A549 (cell line): ENCODE measurements at regions not wholly inside any gene's neighbourhood (a gene's known extent, or its start where the extent isn't known, plus 50 kb on each side); places are given as distances from the start of the nearest gene placed in this dataset.

Source experiments
- ATAC-seq, 2 experiments: fragments of 200-7000 bp in 1 of 2; fragments of >200 bp in 1 of 2; cut with Nextera tagmentation in 1 of 2; cut with Tn5 transposase in 1 of 2; 3 replicates each; pipeline versions ENCODE4 v1.8.0 to v1.9.1; 2018 to 2020; ENCODE audit warnings: mild to moderate bottlenecking in 1 of 2, moderate library complexity in 1 of 2
- CTCF ChIA-PET: fragments of 300-600 bp; sonication (Branson Sonifier 250); formaldehyde crosslinking; extraction: SDS; loops from one replicate; lab custom pipeline; 2021; ENCODE audit warnings: antibody characterized with exemption, inconsistent platforms; lab: Yijun Ruan, JAX
- POLR2A ChIA-PET: fragments of 350-600 bp; formaldehyde crosslinking; extraction: SDS; loops from one replicate; lab custom pipeline; 2021; ENCODE audit warnings: antibody characterized with exemption, inconsistent platforms; lab: Yijun Ruan, JAX
- DNase-seq, 2 experiments: peaks; one replicate each; pipeline versions ENCODE4 v3.0.0 to v3.0.0-alpha.2; 2011 to 2016; ENCODE audit warnings: low read depth in 1 of 2, low spot score in 1 of 2
- FAIRE-seq: peaks from 2 replicates; lab custom pipeline; 2011; peaks lifted over from hg19 to GRCh38; lab: Jason Lieb, UNC
- H3K27ac ChIP-seq, 2 experiments: fragments of >200 bp; sonication (Bioruptor Twin); formaldehyde crosslinking; 3 replicates each; pipeline ENCODE4 v1.5.1; 2016 to 2017
- H3K4me1 ChIP-seq: fragments of >200 bp; sonication (Bioruptor Twin); formaldehyde crosslinking; 3 replicates; pipeline ENCODE4 v1.6.1; 2016
- H3K4me2 ChIP-seq: fragments of >200 bp; sonication (Bioruptor Twin); formaldehyde crosslinking; 3 replicates; pipeline ENCODE4 v1.6.1; 2016
- H3K4me3 ChIP-seq: fragments of >200 bp; sonication (Bioruptor Twin); formaldehyde crosslinking; 3 replicates; pipeline ENCODE4 v1.5.1; 2016
- H3K9me3 ChIP-seq: fragments of >200 bp; sonication (Bioruptor Twin); formaldehyde crosslinking; 3 replicates; pipeline ENCODE4 v1.6.1; 2016
- ATOH8 ChIP-seq: fragments of 250-450 bp; sonication (Bioruptor Pico); IDR thresholded peaks from 2 replicates; pipeline ENCODE4 v1.5.0; 2020; ENCODE audit warnings: low read depth, mild to moderate bottlenecking, moderate library complexity
- BHLHE40 ChIP-seq: IDR thresholded peaks from 2 replicates; pipeline ENCODE4 v1.6.1; 2012; ENCODE audit warnings: low read depth, low read length, inconsistent platforms
- CBX8 ChIP-seq: fragments of 200-600 bp; sonication (generic); IDR thresholded peaks from 2 replicates; pipeline ENCODE4 v1.6.1; 2016
- CTCF ChIP-seq: fragments of >200 bp; sonication (Bioruptor Twin); formaldehyde crosslinking; IDR thresholded peaks from 3 replicates; pipeline ENCODE4 v1.5.1; 2016
- E2F6 ChIP-seq: IDR thresholded peaks from 2 replicates; pipeline ENCODE4 v1.6.1; 2012; ENCODE audit warnings: low read depth, borderline replicate concordance
- EHMT2 ChIP-seq: fragments of 200-600 bp; sonication (generic); IDR thresholded peaks from 2 replicates; pipeline ENCODE4 v1.6.1; 2016; ENCODE audit warnings: antibody characterized with exemption, low read depth, mild to moderate bottlenecking, moderate library complexity
- EP300 ChIP-seq, 2 experiments: fragments of >200 bp; sonication (Bioruptor Twin); formaldehyde crosslinking; IDR thresholded peaks; 2 replicates in 1 of 2; 3 replicates in 1 of 2; pipeline ENCODE4 v1.6.1; 2016 to 2017
- HDAC2 ChIP-seq: fragments of 200-600 bp; sonication (generic); IDR thresholded peaks from 2 replicates; pipeline ENCODE4 v1.6.1; 2016
- HOXA7 ChIP-seq: fragments of 250-450 bp; sonication (Bioruptor Pico); IDR thresholded peaks from 2 replicates; pipeline ENCODE4 v1.5.0; 2020; ENCODE audit warnings: mild to moderate bottlenecking, moderate library complexity
- HOXB13 ChIP-seq: fragments of 250-450 bp; sonication (Bioruptor Pico); IDR thresholded peaks from 2 replicates; pipeline ENCODE4 v1.5.0; 2020; ENCODE audit warnings: low read depth, mild to moderate bottlenecking, moderate library complexity
- KDM1A ChIP-seq: fragments of 200-600 bp; sonication (generic); IDR thresholded peaks from 2 replicates; pipeline ENCODE4 v1.6.1; 2016; ENCODE audit warnings: low read depth, mild to moderate bottlenecking
- MAFK ChIP-seq: fragments of 450-650 bp; IDR thresholded peaks from 2 replicates; pipeline ENCODE4 v1.6.1; 2014; ENCODE audit not compliant: partially characterized antibody
- MAX ChIP-seq: IDR thresholded peaks from 2 replicates; pipeline ENCODE4 v1.6.1; 2012
- NFE2L2 ChIP-seq: fragments of 150-350 bp; conservative IDR thresholded peaks from 2 replicates; pipeline ENCODE4 v1.6.1; 2014; ENCODE audit warnings: low read length
- NR3C1 ChIP-seq: fragments of >200 bp; sonication (Bioruptor Twin); formaldehyde crosslinking; IDR thresholded peaks from 3 replicates; pipeline ENCODE4 v1.6.1; 2017
- PBX3 ChIP-seq: IDR thresholded peaks from 2 replicates; pipeline ENCODE4 v1.6.1; 2012
- RAD21 ChIP-seq, 2 experiments: fragments of >200 bp in 1 of 2; sonication (Bioruptor Twin) in 1 of 2; formaldehyde crosslinking in 1 of 2; IDR thresholded peaks in 1 of 2; conservative IDR thresholded peaks in 1 of 2; 2 replicates in 1 of 2; 3 replicates in 1 of 2; pipeline ENCODE4 v1.6.1; 2012 to 2018; ENCODE audit warnings: inconsistent platforms in 1 of 2
- RCOR1 ChIP-seq: fragments of 150-350 bp; IDR thresholded peaks from 2 replicates; pipeline ENCODE4 v1.6.1; 2014; ENCODE audit warnings: antibody characterized with exemption, low read length, low read depth
- REST ChIP-seq: fragments of 200-600 bp; sonication (generic); IDR thresholded peaks from 2 replicates; pipeline ENCODE4 v1.6.1; 2016; ENCODE audit warnings: antibody characterized with exemption, mild to moderate bottlenecking, moderate library complexity
- RNF2 ChIP-seq: fragments of 200-600 bp; sonication (generic); IDR thresholded peaks from 2 replicates; pipeline ENCODE4 v1.6.1; 2016; ENCODE audit warnings: low read depth, mild to moderate bottlenecking, antibody characterized with exemption, moderate library complexity, borderline replicate concordance
- SMC3 ChIP-seq: fragments of >200 bp; sonication (Bioruptor Twin); formaldehyde crosslinking; IDR thresholded peaks from 3 replicates; pipeline ENCODE4 v1.6.1; 2018; ENCODE audit warnings: inconsistent platforms
- TFCP2L1 ChIP-seq: fragments of 250-450 bp; sonication (Bioruptor Pico); IDR thresholded peaks from 2 replicates; pipeline ENCODE4 v1.5.0; 2021; ENCODE audit warnings: mild to moderate bottlenecking
- USF2 ChIP-seq: fragments of 450-650 bp; IDR thresholded peaks from 2 replicates; pipeline ENCODE4 v1.6.1; 2014; ENCODE audit warnings: antibody characterized with exemption
- ZFP36 ChIP-seq: fragments of 450-650 bp; IDR thresholded peaks from 2 replicates; pipeline ENCODE4 v1.6.1; 2014; ENCODE audit warnings: borderline replicate concordance; ENCODE audit not compliant: partially characterized antibody
- ZNF302 ChIP-seq: fragments of 250-450 bp; sonication (Bioruptor Pico); IDR thresholded peaks from 2 replicates; pipeline ENCODE4 v1.9.0; 2021; ENCODE audit warnings: inconsistent platforms, mild to moderate bottlenecking, moderate library complexity
- WGBS: methylation state at CpG from one replicate; pipeline ENCODE4 v1.1.6; 2017; ENCODE audit errors: missing lambda C conversion rate; 5-methylcytosine and 5-hydroxymethylcytosine counted together

DNA sequence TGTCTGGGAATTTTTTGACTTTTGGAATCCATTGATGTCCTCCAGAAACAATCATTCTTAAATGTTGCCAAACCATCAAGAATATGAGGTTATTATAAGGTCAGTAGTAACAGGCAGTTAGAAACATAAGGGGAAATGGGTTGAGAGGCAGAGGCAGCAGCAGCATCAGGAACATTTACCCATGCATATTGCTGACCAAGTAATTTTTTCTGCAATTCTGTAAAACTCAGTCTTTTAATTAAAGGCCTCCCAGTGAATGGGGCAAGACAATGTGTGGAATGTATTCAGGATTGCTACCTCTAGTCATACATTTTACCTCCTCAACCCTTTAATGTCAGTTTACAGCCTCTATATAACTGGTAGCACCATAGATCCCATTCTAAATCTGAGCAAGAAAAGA, 66.5 kb upstream of the SKAP2 start:
- FAIRE-seq (peak; percentile 28), ATAC-seq (no peak), DNase-seq (no peak)
- Histone ChIP-seq H3K4me2 (no peak overlapping the region), H3K27ac (no peak overlapping the region), H3K4me3 (no peak overlapping the region), H3K9me3 (no peaks in the 10 kb centered on the region), H3K4me1 (no peaks in the 10 kb centered on the region)
- POLR2A ChIA-PET, result no interaction called here
- CTCF ChIA-PET, result no interaction called here
- peak; percentile 57 for TF ChIP-seq MAFK
- no peak for TF ChIP-seq EHMT2
- TF ChIP-seq CBX8, result no peak

GRCh38 chr7:26930201-26930600, 65.8 kb upstream of the SKAP2 start:
- Histone ChIP-seq H3K9me3 (no peaks in the 10 kb centered on the region), H3K27ac (no peak overlapping the region), H3K4me1 (no peaks in the 10 kb centered on the region), H3K4me2 (no peak overlapping the region), H3K4me3 (no peak overlapping the region)
- FAIRE-seq (no peak), DNase-seq (no peak), ATAC-seq (no peak)
- no peak for TF ChIP-seq ZFP36
- no peak for TF ChIP-seq USF2
- no peak for TF ChIP-seq REST
- no peak for TF ChIP-seq RCOR1
- TF ChIP-seq CBX8, result no peak
- TF ChIP-seq HOXB13 (CRISPR knock-in tag), result no peak
- no peak for TF ChIP-seq NFE2L2
- no peak for TF ChIP-seq EP300 (IDR thresholded peaks at IDR 0.05)
- no peak for TF ChIP-seq MAX
- TF ChIP-seq TFCP2L1 (CRISPR knock-in tag), result no peak
- TF ChIP-seq RAD21 (conservative IDR thresholded peaks at IDR 0.05 in 1 of 2, IDR thresholded peaks at IDR 0.05 in 1 of 2), result no peak
- TF ChIP-seq SMC3, result no peak
- TF ChIP-seq RNF2, result no peak
- WGBS, result 65% methylated on average over 3 of the region's 3 CpGs
- ChIA-PET POLR2A (no interaction called here), CTCF (interaction anchor here (1.6 kb wide), 1 partner anchor 164 kb away, joined by 3 read pairs; no protein-coding TSS in a partner anchor)

- no peak for ATAC-seq
- WGBS, result 59% methylated on average over 5 of the region's 5 CpGs
- Histone ChIP-seq H3K4me2 (no peak overlapping the region), H3K4me1 (no peaks in the 10 kb centered on the region), H3K4me3 (no peak overlapping the region), H3K9me3 (no peaks in the 10 kb centered on the region), H3K27ac (no peak overlapping the region)
- POLR2A ChIA-PET, result no interaction called here
- no peak for FAIRE-seq
- CTCF ChIA-PET, result interaction anchor here (1.6 kb wide), 1 partner anchor 165 kb away, joined by 3 read pairs; no protein-coding TSS in a partner anchor
- DNase-seq, result no peak
- TF ChIP-seq RNF2 (no peak), RAD21 (conservative IDR thresholded peaks at IDR 0.05 in 1 of 2, IDR thresholded peaks at IDR 0.05 in 1 of 2) (no peak), KDM1A (no peak), MAFK (no peak), E2F6 (no peak), HDAC2 (no peak), SMC3 (no peak), NR3C1 (no peak), RCOR1 (no peak), HOXA7 (CRISPR knock-in tag) (no peak), PBX3 (no peak), CTCF (no peak), BHLHE40 (no peak), ZNF302 (CRISPR knock-in tag) (no peak), ATOH8 (no peak)
Measured at GRCh38 chr7:26928703-26929347, 64.4 kb upstream of the SKAP2 start.
